Cardiac muscle cell (in vitro differentiated cells and primary cell): ENCODE measurements at regions not wholly inside any gene's neighbourhood (a gene's known extent, or its start where the extent isn't known, plus 50 kb on each side); places are given as distances from the start of the nearest gene placed in this dataset.

Source experiments
- DNase-seq, 2 donors: peaks; one replicate each; pipeline versions ENCODE4 v3.0.0 to v3.0.0-alpha.2; 2010 to 2017; ENCODE audit warnings: low read depth in 1 of 2, low spot score in 1 of 2
- H3K27ac ChIP-seq: fragments of 200-600 bp; sonication (generic); 2 replicates; pipeline ENCODE4 v1.5.1; 2016
- H3K27me3 ChIP-seq: fragments of 200-600 bp; sonication (generic); 2 replicates; pipeline ENCODE4 v1.6.0; 2016; ENCODE audit warnings: control low read depth
- H3K36me3 ChIP-seq: fragments of 200-600 bp; sonication (generic); 2 replicates; pipeline ENCODE4 v1.5.1; 2016; ENCODE audit warnings: control low read depth
- H3K4me1 ChIP-seq: fragments of 200-600 bp; sonication (generic); 2 replicates; pipeline ENCODE4 v1.8.1; 2017; ENCODE audit warnings: low read depth, mild to moderate bottlenecking, mixed run types
- H3K4me3 ChIP-seq: fragments of 200-600 bp; sonication (generic); 2 replicates; pipeline ENCODE4 v1.5.1; 2016; ENCODE audit warnings: mild to moderate bottlenecking
- H3K9me3 ChIP-seq: fragments of 200-600 bp; sonication (generic); 2 replicates; pipeline ENCODE4 v1.5.1; 2017; ENCODE audit warnings: low read depth, mild to moderate bottlenecking, control low read depth
- TF ChIP-seq, protein P1 (sequence below): IDR thresholded peaks from 2 replicates; pipeline ENCODE4 v1.5.1; 2012; ENCODE audit warnings: low read depth, mild to moderate bottlenecking, low read length

DNA sequence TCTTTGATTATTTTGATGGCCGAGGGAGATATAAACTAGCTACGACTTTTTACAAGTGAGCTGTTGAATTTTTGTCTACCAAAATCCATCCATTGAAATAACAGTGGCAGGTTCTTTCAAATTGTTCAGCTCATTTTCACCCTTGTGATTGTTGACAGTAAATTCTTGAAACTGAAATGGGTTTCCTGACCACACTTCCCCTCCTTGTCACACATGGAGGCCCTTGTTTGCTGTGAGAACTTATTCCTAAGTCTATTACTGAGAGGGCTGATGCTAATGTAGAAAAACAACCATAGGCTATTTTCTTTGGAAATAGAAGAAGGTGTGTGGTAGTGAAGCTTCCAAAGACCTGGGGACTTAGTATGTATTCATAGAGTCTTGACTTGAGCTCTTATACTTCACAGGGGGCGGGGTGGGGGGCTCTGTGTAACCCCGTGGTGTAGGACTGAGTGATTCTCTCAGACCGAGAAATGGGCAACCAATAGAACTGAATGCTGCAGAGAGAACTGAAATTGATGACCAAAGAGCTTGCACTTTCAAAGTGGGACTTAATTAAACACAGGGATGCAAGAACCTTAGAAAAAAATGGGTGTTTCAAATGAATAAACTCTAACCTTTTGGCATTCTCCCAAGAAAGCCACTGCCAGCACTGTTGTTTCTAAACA lies 718.9 kb downstream of the CCSER2 start:
- Histone ChIP-seq H3K27ac (no peak overlapping the region), H3K9me3 (no peaks in the 10 kb centered on the region), H3K27me3 (no peaks in the 10 kb centered on the region), H3K4me3 (no peak overlapping the region), H3K36me3 (no peaks in the 10 kb centered on the region), H3K4me1 (peaks cover 5% of the 10 kb centered on the region)
- DNase-seq: no peak
- TF ChIP-seq, protein P1, sequence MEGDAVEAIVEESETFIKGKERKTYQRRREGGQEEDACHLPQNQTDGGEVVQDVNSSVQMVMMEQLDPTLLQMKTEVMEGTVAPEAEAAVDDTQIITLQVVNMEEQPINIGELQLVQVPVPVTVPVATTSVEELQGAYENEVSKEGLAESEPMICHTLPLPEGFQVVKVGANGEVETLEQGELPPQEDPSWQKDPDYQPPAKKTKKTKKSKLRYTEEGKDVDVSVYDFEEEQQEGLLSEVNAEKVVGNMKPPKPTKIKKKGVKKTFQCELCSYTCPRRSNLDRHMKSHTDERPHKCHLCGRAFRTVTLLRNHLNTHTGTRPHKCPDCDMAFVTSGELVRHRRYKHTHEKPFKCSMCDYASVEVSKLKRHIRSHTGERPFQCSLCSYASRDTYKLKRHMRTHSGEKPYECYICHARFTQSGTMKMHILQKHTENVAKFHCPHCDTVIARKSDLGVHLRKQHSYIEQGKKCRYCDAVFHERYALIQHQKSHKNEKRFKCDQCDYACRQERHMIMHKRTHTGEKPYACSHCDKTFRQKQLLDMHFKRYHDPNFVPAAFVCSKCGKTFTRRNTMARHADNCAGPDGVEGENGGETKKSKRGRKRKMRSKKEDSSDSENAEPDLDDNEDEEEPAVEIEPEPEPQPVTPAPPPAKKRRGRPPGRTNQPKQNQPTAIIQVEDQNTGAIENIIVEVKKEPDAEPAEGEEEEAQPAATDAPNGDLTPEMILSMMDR: no peak

DNA sequence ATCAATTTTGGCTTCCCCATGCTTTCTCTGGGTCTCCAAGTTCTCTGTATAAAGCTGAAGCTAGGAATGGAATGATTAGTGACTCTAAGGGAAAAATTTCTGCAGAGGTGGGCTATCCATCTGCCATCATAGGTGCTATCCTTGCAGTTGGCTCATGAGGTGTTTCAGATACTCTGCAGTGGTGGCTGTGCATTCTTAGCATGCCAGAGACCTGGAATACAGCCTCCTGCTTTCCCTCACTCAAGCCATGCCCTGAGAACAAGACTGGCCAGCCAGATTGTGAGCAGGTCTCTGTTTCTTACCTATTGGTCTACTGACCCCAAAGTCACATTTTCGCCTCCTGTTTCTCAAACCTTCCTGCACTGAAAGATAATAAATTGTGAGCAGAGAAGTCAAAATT lies 719.6 kb downstream of the CCSER2 start:
- H3K4me1 ChIP-seq: peaks cover 5% of the 10 kb centered on the region
- H3K36me3 ChIP-seq: no peaks in the 10 kb centered on the region
- DNase-seq: peak in 1 of 2 donors; percentile 64
- TF ChIP-seq, protein P1: no peak
- peak overlapping the region; percentile 44 for H3K27ac ChIP-seq
- no peak overlapping the region for H3K4me3 ChIP-seq
- no peaks in the 10 kb centered on the region for H3K9me3 ChIP-seq
- no peaks in the 10 kb centered on the region for H3K27me3 ChIP-seq

DNA sequence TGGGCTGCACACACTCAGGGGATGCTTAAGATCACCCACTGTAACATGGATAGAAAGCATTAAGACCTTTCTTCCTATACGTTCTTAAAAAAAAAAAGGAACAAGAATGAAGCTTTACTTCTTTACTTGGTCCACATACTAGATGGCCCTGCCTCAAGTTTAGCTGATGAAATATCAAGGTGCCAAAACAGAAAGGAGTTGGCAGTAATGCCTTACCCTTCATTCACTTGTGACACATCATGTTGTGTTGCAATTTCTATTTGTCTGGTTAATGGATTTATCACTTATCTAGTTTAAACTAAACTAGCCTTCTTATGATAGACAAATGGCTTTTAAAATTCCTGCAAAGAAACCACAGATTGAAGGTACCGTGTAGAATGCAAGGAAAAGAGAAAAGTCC lies 720.3 kb downstream of the CCSER2 start:
- no peaks in the 10 kb centered on the region for H3K36me3 ChIP-seq
- H3K9me3 ChIP-seq: no peaks in the 10 kb centered on the region
- no peak for DNase-seq
- H3K4me3 ChIP-seq: no peak overlapping the region
- peaks cover 5% of the 10 kb centered on the region for H3K4me1 ChIP-seq
- H3K27ac ChIP-seq: peak overlapping the region; percentile 44
- no peaks in the 10 kb centered on the region for H3K27me3 ChIP-seq
- TF ChIP-seq, protein P1: no peak

DNA sequence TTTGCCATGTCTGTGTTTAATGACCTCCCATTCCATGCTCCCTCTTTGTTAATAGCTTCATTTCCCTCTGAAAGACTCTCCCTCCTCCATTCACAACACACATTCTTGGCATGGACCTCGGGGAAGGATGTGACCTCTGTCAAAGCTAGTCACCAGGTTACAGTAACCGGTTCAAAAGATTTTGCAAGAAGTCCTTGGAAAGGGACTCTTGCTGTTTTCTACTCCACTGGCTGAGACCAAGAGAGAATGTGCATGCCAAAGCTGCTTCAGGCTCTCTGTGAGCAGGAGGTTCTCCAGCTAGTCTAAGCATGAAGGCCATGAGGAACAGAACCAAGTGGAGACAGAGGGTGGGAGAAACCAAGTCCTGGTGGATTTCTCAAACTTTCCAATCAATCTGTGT lies 732.6 kb downstream of the CCSER2 start:
- Histone ChIP-seq H3K27ac (no peak overlapping the region), H3K9me3 (peaks cover 4% of the 10 kb centered on the region), H3K36me3 (no peaks in the 10 kb centered on the region), H3K27me3 (no peaks in the 10 kb centered on the region), H3K4me1 (no peaks in the 10 kb centered on the region), H3K4me3 (no peak overlapping the region)
- no peak for DNase-seq
- TF ChIP-seq, protein P1: no peak

DNA sequence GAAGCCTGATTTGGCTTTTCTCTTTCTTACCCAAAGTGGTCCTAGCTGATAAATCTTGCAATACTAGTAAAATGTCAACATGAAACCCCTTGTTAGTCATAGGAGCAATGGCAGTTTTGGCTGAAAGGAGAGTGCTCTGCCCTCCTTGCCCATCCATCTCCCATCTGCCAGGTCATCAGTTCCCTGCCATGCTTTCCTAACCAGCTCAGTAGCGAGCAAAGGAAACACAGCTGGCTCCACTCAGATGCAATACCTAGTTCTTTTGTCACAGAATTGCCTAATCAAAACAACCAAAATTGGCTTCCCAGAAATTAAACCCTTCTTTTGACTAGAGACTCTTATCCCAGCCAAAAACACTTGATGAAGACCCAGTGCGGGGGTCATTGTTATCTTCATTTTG lies 733.0 kb downstream of the CCSER2 start:
- no peak overlapping the region for H3K4me3 ChIP-seq
- H3K4me1 ChIP-seq: no peaks in the 10 kb centered on the region
- H3K36me3 ChIP-seq: no peaks in the 10 kb centered on the region
- no peak overlapping the region for H3K27ac ChIP-seq
- peaks cover 4% of the 10 kb centered on the region for H3K9me3 ChIP-seq
- no peak for DNase-seq
- H3K27me3 ChIP-seq: no peaks in the 10 kb centered on the region
- TF ChIP-seq, protein P1: no peak
